ENCODE measurements at regions not wholly inside any gene's neighbourhood (a gene's known extent, or its start where the extent isn't known, plus 50 kb on each side); places are given as distances from the start of the nearest gene placed in this dataset.

- TF ChIP-seq POLR2A (IDR thresholded peaks at IDR 0.05; ENCODE audit: low read depth, low read length): no peak
- no peak for TF ChIP-seq TAF1 (IDR thresholded peaks at IDR 0.05; ENCODE audit: borderline replicate concordance, low read depth, low read length)
Observed at GRCh38 chr5:145598184-145598583, 237.0 kb downstream of the PRELID2 start.
